ENCODE measurements at regions not wholly inside any gene's neighbourhood (a gene's known extent, or its start where the extent isn't known, plus 50 kb on each side); places are given as distances from the start of the nearest gene placed in this dataset.

DNA sequence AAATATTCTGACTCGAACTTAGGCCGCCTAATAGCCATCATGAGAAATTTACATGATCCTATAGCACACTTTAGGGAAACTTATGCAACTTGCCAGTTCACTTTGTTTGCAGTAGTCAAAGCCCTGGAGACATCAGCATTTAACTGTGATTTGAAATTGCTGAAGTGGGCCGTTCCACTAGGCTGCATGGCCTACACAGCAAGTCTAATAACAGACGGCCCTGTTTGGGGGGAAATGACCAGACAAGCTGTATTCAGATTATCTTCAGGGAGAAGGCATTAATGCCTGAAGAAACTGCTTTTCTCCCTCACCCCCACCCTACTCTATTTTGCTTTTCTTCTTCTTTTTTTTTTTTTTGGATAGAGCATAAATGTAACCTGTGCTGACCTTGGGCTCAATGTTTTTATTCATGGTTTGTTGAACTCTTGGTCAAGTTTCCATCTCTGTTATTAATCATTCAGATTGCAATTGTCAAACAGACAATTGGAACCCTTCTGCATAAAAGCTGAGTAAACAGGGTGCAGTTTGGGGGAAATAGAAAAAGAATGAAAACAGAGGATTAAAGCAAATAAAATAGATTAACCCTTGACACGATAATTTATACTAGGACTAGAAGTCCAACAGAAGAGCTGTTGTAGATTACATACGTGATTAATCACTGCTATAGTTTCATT is 1928.2 kb upstream of the WWC1 start:
- DNase-seq (ENCODE audit: low read depth): no peak

DNA sequence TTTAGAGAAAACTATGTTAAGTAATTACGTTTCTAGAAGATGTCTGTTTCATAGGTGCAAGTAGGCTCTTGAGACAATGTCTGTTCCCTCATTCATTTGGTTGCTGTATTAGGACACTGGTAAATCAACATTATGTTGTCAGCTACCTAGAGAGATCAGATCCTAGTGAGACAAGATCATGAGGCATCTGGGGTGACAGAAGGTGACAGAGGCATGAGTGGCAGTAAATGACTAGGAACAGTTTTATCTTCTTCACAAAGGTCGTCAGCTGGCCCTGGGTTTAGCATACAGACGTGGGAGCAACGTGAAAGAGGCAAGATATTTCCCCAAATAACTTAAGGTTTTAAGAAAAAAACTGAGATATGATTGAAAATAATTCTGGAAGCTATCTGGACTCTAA is 1926.3 kb upstream of the WWC1 start:
- no peak for DNase-seq (ENCODE audit: low read depth)

GRCh38 chr5:166367391-166367790 is 1924.1 kb upstream of the WWC1 start:
- DNase-seq (ENCODE audit: low read depth): no peak

GRCh38 chr5:166369346-166369745 is 1922.1 kb upstream of the WWC1 start:
- DNase-seq (ENCODE audit: low read depth): no peak

DNA sequence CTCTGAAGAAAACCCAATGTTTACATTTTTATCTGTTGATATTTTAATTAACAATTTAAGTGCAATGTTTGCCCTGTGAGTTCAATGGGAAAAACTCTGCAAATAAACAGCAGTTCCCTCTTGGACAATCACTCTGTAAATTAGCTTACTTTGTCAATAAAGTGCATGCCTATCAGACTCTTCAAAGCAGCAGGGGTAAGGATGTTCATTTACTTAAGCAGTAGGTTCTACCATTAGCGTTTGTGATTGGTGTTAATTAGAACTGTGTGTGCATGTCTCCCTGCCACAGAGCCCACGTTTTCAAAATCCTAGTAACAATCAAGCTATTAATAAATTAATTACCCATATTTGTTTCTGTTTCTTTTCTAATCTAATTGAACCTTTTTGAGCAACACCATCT is 1921.6 kb upstream of the WWC1 start:
- DNase-seq (ENCODE audit: low read depth): no peak

DNA sequence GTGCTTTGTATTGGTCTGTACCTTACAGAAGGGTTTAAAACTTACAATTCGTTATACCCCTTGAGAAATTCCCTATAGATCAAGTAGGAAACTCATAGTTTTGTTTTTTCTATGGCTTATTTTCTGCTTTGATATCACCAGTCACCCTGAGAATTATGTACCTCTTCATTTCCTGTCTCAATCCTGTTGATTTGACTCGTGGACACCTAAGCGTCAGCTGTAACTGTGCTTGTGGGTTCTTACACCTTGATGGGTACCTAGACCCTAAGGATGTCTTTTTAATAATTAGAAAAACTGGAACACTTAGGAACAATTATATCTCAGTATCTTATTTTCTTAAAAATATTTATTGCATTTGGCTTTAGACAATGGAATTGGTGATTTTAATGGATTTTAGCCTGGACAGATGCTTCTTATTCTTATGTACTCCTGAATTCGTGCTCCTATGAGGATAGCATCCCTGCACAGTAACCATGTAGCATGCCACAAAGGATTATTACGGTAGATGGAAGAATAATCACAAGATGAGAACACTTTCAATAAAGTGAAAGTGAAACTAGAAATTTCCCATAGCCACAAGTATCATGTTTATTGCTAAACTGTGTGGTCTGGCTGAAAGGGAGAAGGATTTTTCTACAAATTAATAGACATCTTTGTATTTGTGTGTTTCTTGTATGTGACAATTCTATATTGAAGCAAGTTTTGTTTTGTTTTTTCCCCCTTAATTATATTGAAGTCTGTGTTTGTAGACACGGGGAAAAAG is 1920.3 kb upstream of the WWC1 start:
- peak; percentile 34 for DNase-seq (ENCODE audit: low read depth)

- no peak for DNase-seq (ENCODE audit: low read depth)
These were observed 1917.6 kb upstream of the WWC1 start for GRCh38 chr5:166373817-166374216.

GRCh38 chr5:166377756-166378155 is 1913.7 kb upstream of the WWC1 start:
- DNase-seq (ENCODE audit: low read depth): peak; percentile 29

DNA sequence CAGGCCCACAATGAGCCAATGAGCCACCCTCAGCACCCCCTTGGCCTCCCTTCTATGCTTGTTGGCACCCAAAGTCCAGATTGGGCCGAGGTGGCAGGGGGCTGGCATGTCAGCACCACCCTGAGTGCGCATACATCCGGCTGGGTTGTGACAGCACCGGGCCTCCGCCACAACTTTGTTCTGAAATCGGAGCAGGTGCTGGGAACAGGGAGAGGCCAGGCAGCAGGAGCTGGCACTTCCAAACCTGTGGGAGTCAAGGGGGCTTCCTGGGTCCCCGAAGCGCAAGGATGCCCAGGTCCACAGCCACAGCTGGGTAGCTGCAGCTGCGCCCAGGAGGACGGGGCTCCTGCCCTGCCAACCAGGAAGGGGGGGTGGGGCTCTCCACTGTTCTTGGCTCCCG is 1911.9 kb upstream of the WWC1 start:
- DNase-seq (ENCODE audit: low read depth): no peak

GRCh38 chr5:166382031-166382430 is 1909.4 kb upstream of the WWC1 start:
- DNase-seq (ENCODE audit: low read depth): no peak

GRCh38 chr5:166398131-166398530 is 1893.3 kb upstream of the WWC1 start:
- no peak for DNase-seq (ENCODE audit: low read depth)

DNA sequence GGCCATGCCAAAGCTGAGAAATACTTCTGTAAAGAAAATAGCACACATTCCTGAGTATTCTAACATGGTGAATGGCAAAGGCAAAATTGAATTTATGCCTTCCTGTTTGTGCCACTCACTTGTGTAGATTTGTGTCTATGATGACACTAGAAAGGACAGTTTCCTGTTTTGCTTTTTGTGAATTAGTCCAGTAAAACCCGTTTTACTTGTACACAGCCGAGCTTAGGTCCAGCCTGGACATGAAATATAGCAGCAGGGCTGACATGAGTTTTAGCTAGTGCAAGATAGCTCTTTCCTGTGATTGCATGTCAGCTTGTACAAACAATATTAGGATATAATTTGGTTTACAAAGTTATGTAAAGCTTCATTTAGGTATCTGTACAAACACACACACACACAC is 1891.7 kb upstream of the WWC1 start:
- no peak for DNase-seq (ENCODE audit: low read depth)

GRCh38 chr5:166401391-166401790 is 1890.1 kb upstream of the WWC1 start:
- no peak for DNase-seq (ENCODE audit: low read depth)

DNA sequence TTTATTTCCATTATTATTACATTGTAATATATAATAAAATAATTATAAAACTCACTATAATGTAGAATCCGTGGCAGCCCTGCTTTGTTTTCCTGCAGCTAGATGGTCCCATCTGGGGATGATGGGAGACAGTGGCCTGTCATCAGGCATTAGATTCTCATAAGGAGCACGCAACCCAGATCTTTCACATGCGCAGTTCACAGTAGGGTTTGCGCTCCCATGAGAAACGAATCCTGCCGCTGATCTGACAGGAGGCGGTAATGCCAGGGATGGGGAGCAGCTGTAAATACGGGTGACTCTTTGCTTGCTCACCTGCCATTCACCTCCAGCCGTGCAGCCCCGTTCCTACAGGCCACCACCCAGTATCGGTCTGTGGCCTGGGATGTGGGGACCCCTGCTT is 1879.3 kb upstream of the WWC1 start:
- DNase-seq (ENCODE audit: low read depth): no peak

- DNase-seq (ENCODE audit: low read depth): no peak
These were observed 1864.2 kb upstream of the WWC1 start for GRCh38 chr5:166427211-166427610.

DNA sequence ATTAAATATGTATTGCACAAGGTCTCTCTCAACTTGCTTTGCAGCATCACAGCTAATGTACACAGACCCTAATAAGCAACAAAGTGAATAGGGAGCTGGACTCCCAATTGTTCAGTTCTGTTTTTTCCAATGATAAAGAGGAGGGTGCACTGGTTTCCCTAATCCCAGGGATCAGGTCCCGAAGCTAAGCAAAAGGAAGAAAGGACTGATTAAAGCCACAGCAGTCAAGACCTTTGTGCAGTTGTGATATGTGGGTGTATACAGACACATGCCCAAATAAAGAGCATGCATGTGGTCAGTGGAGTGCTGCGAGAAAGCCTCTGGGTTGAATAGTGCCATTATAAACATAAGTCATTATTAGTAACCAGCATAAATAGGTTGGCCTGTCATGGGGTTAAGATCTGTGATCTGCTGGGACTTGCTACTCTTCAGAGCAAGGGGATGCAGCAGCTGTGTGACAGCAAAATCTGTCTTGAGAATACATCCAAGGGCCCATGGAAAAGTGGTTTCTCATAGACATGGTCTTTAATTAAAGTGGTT is 1863.1 kb upstream of the WWC1 start:
- no peak for DNase-seq (ENCODE audit: low read depth)

GRCh38 chr5:166430491-166431319 is 1860.7 kb upstream of the WWC1 start:
- no peak for DNase-seq (ENCODE audit: low read depth)

GRCh38 chr5:166431456-166431855 is 1860.0 kb upstream of the WWC1 start:
- DNase-seq (ENCODE audit: low read depth): no peak

- peak; percentile 5 for DNase-seq (ENCODE audit: low read depth)
These were observed 1857.8 kb upstream of the WWC1 start for GRCh38 chr5:166433679-166434078.

- peak; percentile 76 for DNase-seq (ENCODE audit: low read depth)
These were observed 1854.6 kb upstream of the WWC1 start for GRCh38 chr5:166436872-166437271.

DNA sequence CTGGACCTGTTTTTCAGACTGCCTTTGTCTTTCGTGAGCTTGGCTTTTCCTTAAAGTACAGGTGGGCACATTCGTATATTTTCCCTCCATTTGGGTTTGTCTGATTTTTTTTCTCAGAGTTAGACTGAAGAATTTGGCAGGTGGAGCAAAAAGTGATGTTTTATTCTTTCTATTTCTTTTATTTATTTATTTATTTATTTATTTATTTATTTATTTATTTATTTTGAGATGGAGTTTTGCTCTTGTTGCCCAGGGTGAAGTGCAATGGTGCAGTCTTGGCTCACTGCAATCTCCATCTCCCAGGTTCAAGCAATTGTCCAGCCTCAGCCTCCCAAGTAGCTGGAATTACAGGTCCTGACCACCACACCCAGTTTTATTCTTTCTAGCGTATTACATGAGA is 1805.1 kb upstream of the WWC1 start:
- DNase-seq (ENCODE audit: low read depth): no peak

DNA sequence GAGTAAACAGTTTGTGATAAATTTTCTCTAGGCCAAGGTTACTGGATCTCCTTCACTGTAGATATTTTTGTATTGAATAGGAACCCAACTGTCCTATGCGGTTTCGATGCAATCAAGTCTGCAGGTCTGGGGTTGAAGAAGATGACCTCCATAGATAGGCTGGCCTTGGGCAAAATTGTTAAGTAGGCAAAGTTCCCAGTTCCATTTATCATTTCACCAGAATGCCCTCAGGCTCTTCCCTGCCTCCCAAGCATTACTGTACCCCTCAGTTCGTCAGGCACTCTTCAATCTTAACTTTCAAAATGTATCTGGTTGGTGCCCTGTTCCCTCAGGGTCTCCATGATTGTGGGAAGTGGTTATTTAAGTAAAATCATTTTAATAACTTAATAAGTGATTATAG is 1802.9 kb upstream of the WWC1 start:
- no peak for DNase-seq (ENCODE audit: low read depth)
